Spinal cord (tissue), 9 donors: ENCODE measurements at regions not wholly inside any gene's neighbourhood (a gene's known extent, or its start where the extent isn't known, plus 50 kb on each side); places are given as distances from the start of the nearest gene placed in this dataset.
A peak's percentile ranks its signal among the peaks of the same experiment; 100 is the strongest.

Experiments
- DNase-seq, 6 donors: peaks; one replicate each; pipeline versions ENCODE4 v3.0.0 to v3.0.0-alpha.2; 2013 to 2015; ENCODE audit warnings: low spot score in 6 of 6, low read depth in 4 of 6
- H3K27ac ChIP-seq: one replicate; pipeline ENCODE4 v1.5.1; 2013; ENCODE audit warnings: low read depth, low read length, control low read depth
- H3K27me3 ChIP-seq: one replicate; pipeline ENCODE4 v1.6.1; 2013; ENCODE audit warnings: low read length; ENCODE audit not compliant: control insufficient read depth, insufficient read depth
- H3K36me3 ChIP-seq: one replicate; pipeline ENCODE4 v1.6.1; 2013; ENCODE audit warnings: low read length; ENCODE audit not compliant: control insufficient read depth, insufficient read depth
- H3K4me1 ChIP-seq: one replicate; pipeline ENCODE4 v1.6.1; 2013; ENCODE audit warnings: low read length; ENCODE audit not compliant: control insufficient read depth, insufficient read depth
- H3K4me3 ChIP-seq: one replicate; pipeline ENCODE4 v1.5.1; 2013; ENCODE audit warnings: low read depth, low read length, control low read depth
- H3K9me3 ChIP-seq: one replicate; pipeline ENCODE4 v1.6.1; 2013; ENCODE audit warnings: low read length; ENCODE audit not compliant: control insufficient read depth, insufficient read depth
- WGBS: methylation state at CpG from one replicate; pipeline ENCODE4 v1.1.5; 2013; ENCODE audit warnings: missing lambda C conversion rate; ENCODE audit not compliant: insufficient coverage; 5-methylcytosine and 5-hydroxymethylcytosine counted together
- donor health status: healthy.

GRCh38 chr3:31232055-31233025, 300.4 kb upstream of the STT3B start:
- Histone ChIP-seq H3K4me3 (no peak overlapping the region), H3K9me3 (no peaks in the 10 kb centered on the region), H3K27ac (no peak overlapping the region), H3K36me3 (no peaks in the 10 kb centered on the region), H3K4me1 (no peaks in the 10 kb centered on the region), H3K27me3 (no peaks in the 10 kb centered on the region)
- no peak for DNase-seq
- WGBS: 94% methylated on average over 8 of the region's 12 CpGs

DNA sequence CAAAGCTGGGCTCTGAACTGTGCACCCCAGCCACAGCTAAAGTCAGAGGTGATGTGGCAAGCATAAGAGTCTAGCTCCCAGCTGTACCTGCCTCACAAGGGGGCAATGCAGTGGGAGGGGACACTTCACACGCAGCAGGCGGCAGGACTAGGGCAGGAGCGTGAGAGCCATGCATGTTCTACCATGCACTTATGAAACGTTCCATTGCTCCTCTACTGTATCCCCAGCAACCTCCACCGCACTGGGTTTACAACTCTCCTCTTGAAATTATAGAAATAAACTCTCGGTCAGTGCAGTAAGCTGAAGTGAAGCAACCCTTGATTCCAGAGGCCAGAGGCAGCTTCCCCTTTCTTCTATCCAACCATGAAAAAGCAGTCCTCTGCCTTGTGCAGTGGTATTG, 298.6 kb upstream of the STT3B start:
- no peaks in the 10 kb centered on the region for H3K9me3 ChIP-seq
- WGBS: 85% methylated on average over 6 of the region's 6 CpGs
- DNase-seq: no peak
- no peak overlapping the region for H3K27ac ChIP-seq
- no peak overlapping the region for H3K4me3 ChIP-seq
- H3K4me1 ChIP-seq: no peaks in the 10 kb centered on the region
- no peaks in the 10 kb centered on the region for H3K27me3 ChIP-seq
- H3K36me3 ChIP-seq: no peaks in the 10 kb centered on the region

DNA sequence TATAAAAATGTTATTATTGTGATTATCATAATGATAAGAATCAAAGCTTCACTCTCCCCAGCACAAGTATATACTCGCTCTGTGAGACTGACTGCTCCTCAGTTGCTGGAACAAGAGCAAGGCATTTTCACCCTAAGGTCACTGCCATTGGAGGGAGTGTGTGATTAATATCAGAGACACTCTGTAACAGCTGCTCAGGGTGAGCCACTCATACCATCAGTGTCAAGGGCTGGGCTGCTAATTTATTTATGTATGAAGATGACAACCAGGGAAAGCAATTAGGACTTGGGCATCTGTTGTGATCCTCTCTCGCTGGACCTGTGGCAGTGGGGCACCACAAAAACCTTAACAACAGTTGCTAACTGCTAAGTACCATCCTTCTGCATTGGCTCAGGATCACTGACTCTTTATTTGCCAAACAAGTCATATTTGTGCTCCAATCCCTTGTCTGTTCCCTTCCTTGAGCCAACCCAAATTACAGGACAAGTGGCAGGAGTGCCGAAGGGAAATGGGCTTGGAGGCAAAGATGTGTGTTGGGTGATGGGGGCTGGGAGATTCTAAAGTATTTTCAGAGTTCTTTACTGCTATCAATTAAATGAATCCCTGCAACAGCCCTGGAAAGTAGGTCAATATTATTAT, 297.5 kb upstream of the STT3B start:
- Histone ChIP-seq H3K4me1 (no peaks in the 10 kb centered on the region), H3K9me3 (no peaks in the 10 kb centered on the region), H3K27ac (no peak overlapping the region), H3K27me3 (no peaks in the 10 kb centered on the region), H3K36me3 (no peaks in the 10 kb centered on the region), H3K4me3 (no peak overlapping the region)
- DNase-seq: no peak
- no CpG with 5 or more reads among the region's 3 CpGs for WGBS

- Histone ChIP-seq H3K4me1 (no peaks in the 10 kb centered on the region), H3K36me3 (no peaks in the 10 kb centered on the region), H3K27ac (no peak overlapping the region), H3K4me3 (no peak overlapping the region), H3K27me3 (no peaks in the 10 kb centered on the region), H3K9me3 (no peaks in the 10 kb centered on the region)
- peak in 1 of 6 donors; percentile 76 for DNase-seq
- WGBS: 17% methylated on average over 2 of the region's 4 CpGs
Observed at GRCh38 chr3:31237887-31238286, 294.8 kb upstream of the STT3B start.

DNA sequence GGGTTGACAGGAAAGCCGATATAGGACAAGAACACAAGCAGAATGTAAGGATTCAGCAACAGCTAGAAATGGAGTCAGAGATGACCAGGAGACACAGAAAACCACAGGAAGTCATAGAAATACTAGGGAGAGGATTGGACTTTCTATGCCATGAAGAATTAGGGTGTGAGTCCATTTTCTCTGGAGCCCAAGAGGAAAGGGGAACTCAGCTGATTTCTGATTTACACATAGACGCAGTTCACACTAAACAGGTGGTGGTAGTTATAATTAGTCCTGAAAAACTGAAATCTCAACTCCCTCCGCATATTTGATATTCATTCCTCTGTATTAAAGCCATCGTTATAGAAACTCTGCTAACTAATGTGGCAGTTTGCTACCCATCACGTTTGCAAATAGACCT, 292.7 kb upstream of the STT3B start:
- no peaks in the 10 kb centered on the region for H3K4me1 ChIP-seq
- H3K36me3 ChIP-seq: no peaks in the 10 kb centered on the region

GRCh38 chr3:31240466-31240865, 292.3 kb upstream of the STT3B start:
- H3K36me3 ChIP-seq: no peaks in the 10 kb centered on the region
- WGBS: no CpG with 5 or more reads among the region's 1 CpG
- peak in 1 of 6 donors; percentile 71 for DNase-seq
- no peak overlapping the region for H3K27ac ChIP-seq
- no peaks in the 10 kb centered on the region for H3K9me3 ChIP-seq
- no peaks in the 10 kb centered on the region for H3K27me3 ChIP-seq
- H3K4me1 ChIP-seq: no peaks in the 10 kb centered on the region
- no peak overlapping the region for H3K4me3 ChIP-seq

More for the DNA sequence above, 292.7 kb upstream of the STT3B start:
- Histone ChIP-seq H3K4me3 (no peak overlapping the region), H3K9me3 (no peaks in the 10 kb centered on the region), H3K27me3 (no peaks in the 10 kb centered on the region), H3K27ac (no peak overlapping the region)
- no peak for DNase-seq
- 100% methylated on average over 1 of the region's 5 CpGs for WGBS

GRCh38 chr3:31240874-31241273, 291.9 kb upstream of the STT3B start:
- Histone ChIP-seq H3K4me1 (no peaks in the 10 kb centered on the region), H3K27ac (no peak overlapping the region), H3K27me3 (no peaks in the 10 kb centered on the region), H3K36me3 (no peaks in the 10 kb centered on the region), H3K9me3 (no peaks in the 10 kb centered on the region), H3K4me3 (no peak overlapping the region)
- no CpG with 5 or more reads among the region's 1 CpG for WGBS
- DNase-seq: no peak

- Histone ChIP-seq H3K9me3 (no peaks in the 10 kb centered on the region), H3K4me3 (no peak overlapping the region), H3K27ac (no peak overlapping the region), H3K4me1 (no peaks in the 10 kb centered on the region), H3K27me3 (no peaks in the 10 kb centered on the region), H3K36me3 (no peaks in the 10 kb centered on the region)
- no peak for DNase-seq
- WGBS: 90% methylated on average over 3 of the region's 3 CpGs
Observed at GRCh38 chr3:31241533-31241932, 291.2 kb upstream of the STT3B start.

GRCh38 chr3:31242026-31242960, 290.4 kb upstream of the STT3B start:
- Histone ChIP-seq H3K4me1 (no peaks in the 10 kb centered on the region), H3K9me3 (no peaks in the 10 kb centered on the region), H3K36me3 (no peaks in the 10 kb centered on the region), H3K27me3 (no peaks in the 10 kb centered on the region), H3K4me3 (no peak overlapping the region), H3K27ac (no peak overlapping the region)
- DNase-seq: peak in 1 of 6 donors; percentile 55
- no CpG with 5 or more reads among the region's 3 CpGs for WGBS
